ENCODE measurements at regions not wholly inside any gene's neighbourhood (a gene's known extent, or its start where the extent isn't known, plus 50 kb on each side); places are given as distances from the start of the nearest gene placed in this dataset.

DNA sequence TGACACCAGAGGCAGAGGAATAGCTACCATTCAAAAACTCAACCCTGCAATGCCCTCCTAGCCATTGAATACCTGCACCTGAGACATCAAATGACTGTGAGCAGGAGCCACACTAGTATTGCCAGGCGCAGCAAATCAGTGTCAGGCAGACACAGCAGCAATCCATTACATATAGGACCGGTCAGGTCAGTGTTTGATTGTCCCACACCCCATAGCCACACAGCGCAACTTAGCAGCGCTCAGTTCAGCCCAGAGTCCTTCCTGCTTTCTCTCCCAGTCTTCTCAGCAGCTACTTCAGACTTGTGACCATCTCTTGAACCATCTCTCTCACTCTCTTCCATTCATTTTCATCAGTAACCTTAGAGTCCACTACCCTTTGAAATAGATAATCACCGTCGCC is 181.6 kb upstream of the GPR12 start:
- H3K36me3 ChIP-seq = no peaks in the 10 kb centered on the region
- no peaks in the 10 kb centered on the region for H3K27me3 ChIP-seq
- no peaks in the 10 kb centered on the region for H3K9me3 ChIP-seq
- intact Hi-C loops (cut with DNase I) = no loop called here
- peaks cover 3% of the 10 kb centered on the region for H3K4me1 ChIP-seq
- TF ChIP-seq, protein P1, sequence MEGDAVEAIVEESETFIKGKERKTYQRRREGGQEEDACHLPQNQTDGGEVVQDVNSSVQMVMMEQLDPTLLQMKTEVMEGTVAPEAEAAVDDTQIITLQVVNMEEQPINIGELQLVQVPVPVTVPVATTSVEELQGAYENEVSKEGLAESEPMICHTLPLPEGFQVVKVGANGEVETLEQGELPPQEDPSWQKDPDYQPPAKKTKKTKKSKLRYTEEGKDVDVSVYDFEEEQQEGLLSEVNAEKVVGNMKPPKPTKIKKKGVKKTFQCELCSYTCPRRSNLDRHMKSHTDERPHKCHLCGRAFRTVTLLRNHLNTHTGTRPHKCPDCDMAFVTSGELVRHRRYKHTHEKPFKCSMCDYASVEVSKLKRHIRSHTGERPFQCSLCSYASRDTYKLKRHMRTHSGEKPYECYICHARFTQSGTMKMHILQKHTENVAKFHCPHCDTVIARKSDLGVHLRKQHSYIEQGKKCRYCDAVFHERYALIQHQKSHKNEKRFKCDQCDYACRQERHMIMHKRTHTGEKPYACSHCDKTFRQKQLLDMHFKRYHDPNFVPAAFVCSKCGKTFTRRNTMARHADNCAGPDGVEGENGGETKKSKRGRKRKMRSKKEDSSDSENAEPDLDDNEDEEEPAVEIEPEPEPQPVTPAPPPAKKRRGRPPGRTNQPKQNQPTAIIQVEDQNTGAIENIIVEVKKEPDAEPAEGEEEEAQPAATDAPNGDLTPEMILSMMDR (IDR thresholded peaks at IDR 0.05) = no peak
- H3K9ac ChIP-seq (ENCODE audit: low read depth in 2 of 2, low read length in 2 of 2) = no peak overlapping the region
- H3K27ac ChIP-seq = no peak overlapping the region
- no peak for DNase-seq
- no peak overlapping the region for H3K4me3 ChIP-seq

DNA sequence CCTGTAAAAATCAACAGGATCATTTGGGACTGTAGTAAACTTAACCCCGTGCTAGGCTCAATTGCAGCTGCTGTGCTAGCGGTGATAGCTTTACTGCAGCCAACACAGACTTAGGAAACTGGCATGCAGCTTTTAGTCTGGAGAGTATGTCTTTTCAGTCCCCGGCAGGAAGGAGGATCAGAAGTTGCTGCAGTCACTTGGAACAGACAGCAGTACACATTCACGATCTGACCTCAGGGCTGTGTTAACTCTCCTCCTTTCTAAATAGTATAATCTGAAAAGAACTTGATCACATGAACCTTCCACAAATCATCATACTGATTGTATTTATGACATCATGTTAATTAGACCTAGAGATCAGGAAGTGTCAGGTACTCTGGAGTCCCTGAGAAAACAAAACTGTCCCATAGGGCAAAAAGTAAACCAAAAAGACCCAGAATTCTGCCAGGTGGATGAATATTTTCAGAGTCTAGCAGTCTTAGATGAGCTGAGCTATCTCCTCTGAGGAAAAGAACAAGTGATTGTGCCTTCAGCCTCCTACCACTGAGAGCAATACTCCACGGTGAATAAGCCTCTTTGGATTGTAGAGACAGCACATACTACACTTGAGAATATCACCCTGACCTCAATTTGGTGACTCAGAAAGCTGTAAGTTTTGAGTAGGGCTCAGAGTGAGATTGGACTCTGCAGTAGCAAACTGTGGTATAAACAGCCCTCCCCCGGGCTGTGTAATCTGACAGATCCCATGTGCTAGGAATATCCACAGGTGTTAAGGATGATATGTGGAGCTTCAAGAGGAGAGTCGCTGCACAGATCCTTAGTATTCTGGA is 181.0 kb upstream of the GPR12 start:
- peak overlapping the region in 1 of 2 donors; percentile 4 for H3K9ac ChIP-seq (ENCODE audit: low read depth in 2 of 2, low read length in 2 of 2)
- no peak for DNase-seq
- no peaks in the 10 kb centered on the region for H3K9me3 ChIP-seq
- no peaks in the 10 kb centered on the region for H3K27me3 ChIP-seq
- no peak overlapping the region for H3K4me3 ChIP-seq
- H3K27ac ChIP-seq = no peak overlapping the region
- H3K36me3 ChIP-seq = no peaks in the 10 kb centered on the region
- TF ChIP-seq, protein P1 (IDR thresholded peaks at IDR 0.05) = no peak
- intact Hi-C loops (cut with DNase I) = no loop called here
- H3K4me1 ChIP-seq = peaks cover 3% of the 10 kb centered on the region

DNA sequence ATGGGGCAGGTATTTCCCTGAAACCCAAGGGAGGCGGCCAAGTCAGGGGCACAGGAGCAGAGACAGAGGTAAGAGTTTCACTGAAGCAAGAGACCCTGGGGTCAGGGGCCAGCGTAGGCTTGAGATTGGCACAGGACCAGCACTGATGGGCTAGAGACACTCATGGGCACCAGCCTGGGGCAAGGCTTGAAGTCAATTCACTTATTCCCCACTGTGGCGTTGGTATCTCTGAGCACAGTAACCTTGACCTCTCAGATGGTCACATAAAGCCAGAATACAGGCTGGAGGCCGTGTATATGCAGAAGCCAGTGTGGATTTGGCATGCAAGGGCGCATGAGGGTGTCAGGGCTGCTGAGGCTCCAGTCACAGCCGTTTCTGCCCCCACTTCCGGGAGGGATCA is 173.5 kb upstream of the GPR12 start:
- Histone ChIP-seq H3K27ac (no peak overlapping the region), H3K27me3 (no peaks in the 10 kb centered on the region), H3K9me3 (no peaks in the 10 kb centered on the region), H3K9ac (ENCODE audit: low read depth in 2 of 2, low read length in 2 of 2) (no peak overlapping the region), H3K36me3 (no peaks in the 10 kb centered on the region), H3K4me1 (no peaks in the 10 kb centered on the region), H3K4me3 (no peak overlapping the region)
- DNase-seq = no peak
- TF ChIP-seq, protein P1 (IDR thresholded peaks at IDR 0.05) = no peak
- intact Hi-C loops (cut with DNase I) = loop anchor here (5.0 kb wide), 1 partner anchor 227 kb away; no protein-coding TSS in a partner anchor

DNA sequence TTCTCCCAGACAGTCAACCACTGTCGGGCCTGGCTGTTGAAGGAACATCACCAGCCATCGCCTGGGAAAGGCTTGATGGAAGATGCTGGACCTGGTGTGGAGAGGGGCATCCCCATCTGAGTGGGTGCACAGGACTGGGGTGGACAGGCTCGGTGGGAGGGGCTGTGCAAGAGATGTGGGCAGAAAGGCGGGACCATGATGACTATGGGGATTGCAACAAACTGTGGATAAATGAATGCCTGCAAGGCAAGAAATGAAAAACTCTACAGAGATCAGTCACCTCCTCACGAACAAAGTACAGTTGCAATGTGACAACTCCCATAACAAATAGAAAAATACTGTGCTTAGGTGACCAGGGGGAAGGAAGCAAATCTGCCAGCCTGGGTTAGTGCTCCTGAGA is 171.9 kb upstream of the GPR12 start:
- DNase-seq = no peak
- Histone ChIP-seq H3K9me3 (no peaks in the 10 kb centered on the region), H3K4me1 (no peaks in the 10 kb centered on the region), H3K36me3 (no peaks in the 10 kb centered on the region), H3K9ac (ENCODE audit: low read depth in 2 of 2, low read length in 2 of 2) (no peak overlapping the region), H3K4me3 (no peak overlapping the region), H3K27me3 (no peaks in the 10 kb centered on the region), H3K27ac (no peak overlapping the region)
- intact Hi-C loops (cut with DNase I) = loop anchor here (5.0 kb wide), 1 partner anchor 225 kb away; no protein-coding TSS in a partner anchor
- TF ChIP-seq, protein P1 (IDR thresholded peaks at IDR 0.05) = no peak

DNA sequence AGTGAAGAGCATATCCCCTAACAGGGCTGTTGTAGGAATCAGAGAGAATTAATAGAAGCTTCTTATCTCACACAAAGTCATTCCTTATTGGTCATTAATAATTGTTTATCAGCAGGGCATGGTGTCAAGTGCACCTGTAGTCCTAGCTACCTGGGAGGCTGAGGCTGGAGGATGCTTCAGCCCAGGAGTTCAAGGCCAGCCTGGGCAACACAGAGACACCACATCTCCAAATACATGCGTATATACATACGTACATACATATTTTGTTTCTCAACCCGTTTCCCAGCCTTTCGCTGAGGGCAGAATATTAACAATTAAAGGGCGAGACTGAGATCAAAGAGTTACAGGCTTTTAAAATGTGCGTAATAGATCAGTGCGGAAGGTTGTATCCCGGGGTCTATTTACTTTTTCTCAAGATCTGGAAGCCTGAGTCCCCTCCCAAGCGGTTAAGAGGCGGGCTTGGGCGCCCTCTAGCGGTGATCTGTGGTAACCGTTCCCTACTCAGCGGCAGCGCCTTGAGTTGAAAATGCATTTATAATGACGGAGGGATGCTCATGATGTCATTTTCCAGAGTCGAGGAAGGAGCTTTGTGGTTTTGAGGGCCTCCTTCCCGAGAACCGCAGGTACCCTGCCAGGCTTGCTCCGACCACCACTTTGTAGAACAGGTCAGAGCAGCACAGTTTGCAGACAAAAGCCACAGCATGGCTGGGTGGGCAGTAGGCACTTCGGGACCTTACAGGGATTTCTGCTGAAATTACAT is 169.6 kb upstream of the GPR12 start:
- no peaks in the 10 kb centered on the region for H3K27me3 ChIP-seq
- H3K4me1 ChIP-seq = no peaks in the 10 kb centered on the region
- peak; percentile 73 for DNase-seq
- H3K9ac ChIP-seq (ENCODE audit: low read depth in 2 of 2, low read length in 2 of 2) = no peak overlapping the region
- TF ChIP-seq, protein P1 (IDR thresholded peaks at IDR 0.05) = peak; percentile 97
- no peaks in the 10 kb centered on the region for H3K36me3 ChIP-seq
- H3K27ac ChIP-seq = no peak overlapping the region
- no peak overlapping the region for H3K4me3 ChIP-seq
- intact Hi-C loops (cut with DNase I) = loop anchor here (5.0 kb wide), 1 partner anchor 223 kb away; no protein-coding TSS in a partner anchor
- no peaks in the 10 kb centered on the region for H3K9me3 ChIP-seq

Measured in colonic mucosa (tissue), 4 donors.